ENCODE measurements at regions not wholly inside any gene's neighbourhood (a gene's known extent, or its start where the extent isn't known, plus 50 kb on each side); places are given as distances from the start of the nearest gene placed in this dataset.

DNA sequence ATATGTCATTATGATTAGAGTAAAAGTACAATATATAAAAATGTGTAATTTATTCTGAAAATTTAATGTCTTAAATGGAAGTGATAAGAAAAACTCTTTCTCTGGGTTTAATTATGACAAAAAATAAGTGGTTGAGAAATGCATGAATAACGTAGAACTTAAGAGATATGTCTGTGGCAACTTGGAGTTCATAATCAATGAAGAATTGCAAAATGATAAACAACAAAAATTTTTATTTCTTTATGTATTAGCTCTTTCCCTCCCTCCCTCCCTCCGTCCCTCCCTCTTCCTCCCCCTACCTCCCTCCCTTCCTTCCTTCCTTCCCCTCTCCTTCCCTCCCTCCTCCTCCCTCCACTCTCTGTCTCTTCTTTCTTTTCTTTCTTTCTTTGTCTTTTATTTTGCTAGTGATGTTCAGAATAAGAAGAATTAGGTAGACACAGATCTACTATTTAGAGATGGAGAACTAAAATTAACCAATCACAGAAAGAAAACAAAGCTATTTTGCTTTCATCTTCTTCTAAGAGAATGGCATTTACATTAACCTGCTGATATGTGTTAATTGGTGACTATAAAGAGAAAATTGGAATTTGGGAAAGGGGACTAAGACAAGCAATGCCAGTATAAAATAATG, 96.3 kb upstream of the PDC start:
- no peak for DNase-seq

DNA sequence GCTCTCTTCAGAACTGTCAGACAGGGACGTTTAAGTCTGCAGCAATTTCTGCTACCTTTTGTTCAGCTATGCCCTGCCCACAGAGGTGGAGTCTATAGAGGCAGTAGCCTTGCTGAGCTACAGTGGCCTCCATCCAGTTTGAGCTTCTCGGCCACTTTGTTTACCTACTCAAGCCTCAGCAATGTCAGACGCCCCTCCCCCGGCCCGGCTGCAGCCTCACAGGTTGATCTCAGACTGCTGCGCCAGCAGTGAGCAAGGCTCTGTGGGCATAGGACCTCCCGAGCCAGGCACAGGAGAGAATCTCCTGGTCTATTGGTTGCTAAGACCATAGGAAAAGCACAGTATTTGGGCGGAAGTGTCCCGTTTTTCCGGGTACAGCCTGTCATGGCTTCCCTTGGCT, 89.9 kb upstream of the PDC start:
- DNase-seq, result no peak

DNA sequence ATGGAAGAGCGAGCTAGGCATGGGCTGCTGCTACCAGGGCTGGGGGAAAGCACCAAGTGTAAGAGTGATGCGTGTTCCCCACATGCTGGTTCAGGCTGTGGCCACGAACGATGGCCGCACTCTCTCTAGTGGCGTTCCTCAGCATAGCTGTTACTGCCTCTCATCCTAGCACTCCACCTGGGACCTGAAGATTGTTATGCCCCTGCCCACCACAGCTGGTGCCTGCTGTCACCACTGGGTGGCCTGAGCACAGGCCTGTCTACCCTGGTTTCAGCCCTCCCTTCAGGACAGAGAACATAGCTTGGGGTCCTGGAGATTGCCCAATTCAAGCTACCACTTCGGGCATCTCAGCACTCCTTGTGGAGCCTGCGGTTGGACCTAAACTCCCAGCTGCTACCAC, 80.1 kb upstream of the PDC start:
- DNase-seq, result no peak

DNA sequence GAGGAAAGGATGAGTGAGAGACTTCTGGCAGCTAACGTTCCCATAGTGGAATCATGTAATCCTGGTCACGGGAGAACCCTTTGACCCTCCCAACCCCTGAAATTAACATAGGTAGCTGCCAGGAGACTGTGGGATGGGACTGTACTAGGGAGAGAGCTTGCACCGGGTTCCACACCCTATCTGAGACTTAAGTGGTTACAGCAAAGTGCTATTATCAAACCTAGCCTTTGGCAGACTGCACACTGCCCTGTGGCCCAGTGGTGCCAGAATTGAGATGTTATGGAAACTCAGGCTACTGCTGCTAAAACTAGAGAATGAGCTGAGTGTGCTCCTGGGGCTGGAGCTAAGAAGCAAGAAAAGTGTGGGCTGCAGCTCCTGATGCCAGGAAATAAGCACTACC, 79.6 kb upstream of the PDC start:
- DNase-seq, result no peak

DNA sequence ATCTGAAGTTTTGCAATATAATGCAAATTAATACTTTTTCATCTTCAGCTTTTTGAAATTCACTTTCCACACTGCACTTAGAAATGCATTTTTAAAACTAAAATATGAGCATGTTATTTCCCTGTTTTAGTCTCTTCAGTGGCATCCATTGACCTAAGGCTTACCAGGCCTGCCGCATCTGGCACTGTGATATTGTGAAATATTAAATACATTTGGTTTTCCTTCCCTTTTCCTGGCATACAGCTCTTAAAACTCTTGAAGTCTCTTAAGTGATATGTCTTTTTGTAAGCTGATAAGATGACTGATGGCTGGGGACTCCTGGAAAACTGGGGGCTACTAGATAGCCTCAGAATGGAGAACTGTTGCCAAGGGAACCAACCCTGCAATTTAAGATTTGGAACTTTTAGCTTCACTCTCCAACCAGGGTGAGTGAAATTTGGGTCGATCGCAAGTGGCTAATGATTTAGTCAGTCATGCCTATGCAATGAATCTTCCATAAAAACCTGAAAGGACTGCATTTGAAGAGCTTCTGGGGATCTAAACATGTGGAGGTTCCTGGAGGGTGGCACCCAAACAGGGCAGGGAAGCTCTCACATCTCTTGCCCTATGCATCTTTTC, 75.5 kb upstream of the PDC start:
- DNase-seq, result no peak

DNA sequence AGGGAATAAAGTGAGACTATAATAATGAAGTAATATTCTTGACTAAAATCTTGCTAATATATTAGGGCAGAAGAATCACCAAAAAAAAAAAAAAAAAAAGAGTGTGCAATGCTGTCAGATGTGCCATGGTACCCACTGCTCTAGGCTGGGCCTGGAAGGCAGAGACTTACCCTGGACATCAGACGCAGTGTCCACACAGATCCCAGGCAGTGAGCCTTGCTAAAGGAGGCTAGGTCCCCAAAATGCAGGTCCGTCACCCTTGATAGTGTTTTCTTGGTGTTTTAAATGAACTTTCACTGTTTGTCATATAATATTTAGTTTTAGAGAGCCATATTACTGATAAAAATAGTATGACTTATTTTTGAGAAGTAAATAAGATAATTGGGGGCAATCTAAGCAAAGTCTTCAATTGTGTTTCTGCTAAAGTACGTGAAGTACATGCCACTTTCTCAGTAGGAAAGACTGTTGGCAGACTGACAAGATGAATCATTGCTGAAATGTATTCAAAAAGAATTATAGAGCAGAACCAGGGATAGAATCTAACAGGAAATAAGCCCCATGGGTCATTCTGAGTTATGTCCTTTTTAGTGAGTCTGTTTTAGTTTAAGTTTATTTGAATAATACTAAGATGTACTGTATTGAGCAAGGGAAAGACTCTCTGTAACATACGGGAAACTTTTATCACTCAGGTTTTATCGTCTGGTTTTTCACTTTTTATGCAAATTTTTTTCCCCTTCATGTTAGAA, 74.6 kb upstream of the PDC start:
- DNase-seq, result no peak

DNA sequence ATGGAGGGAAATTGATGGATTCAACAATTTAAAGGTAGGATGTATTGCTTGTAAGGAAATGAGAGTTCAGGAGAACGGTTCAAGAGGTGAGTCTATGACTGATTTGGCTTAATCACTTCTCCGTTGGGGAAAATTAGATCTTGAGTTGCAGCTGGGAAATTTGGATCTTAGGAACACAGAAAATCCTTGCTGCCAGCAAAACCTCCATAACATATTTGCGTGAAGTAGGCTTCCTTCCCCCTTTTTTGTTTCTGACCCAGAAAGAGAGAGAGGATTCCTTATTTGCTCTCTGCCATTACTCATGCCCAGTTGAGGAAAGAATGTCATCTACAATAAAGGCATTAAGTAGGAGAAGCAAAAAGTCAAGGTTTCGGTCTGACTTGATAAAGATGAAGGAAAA, 73.5 kb upstream of the PDC start:
- DNase-seq, result no peak

DNA sequence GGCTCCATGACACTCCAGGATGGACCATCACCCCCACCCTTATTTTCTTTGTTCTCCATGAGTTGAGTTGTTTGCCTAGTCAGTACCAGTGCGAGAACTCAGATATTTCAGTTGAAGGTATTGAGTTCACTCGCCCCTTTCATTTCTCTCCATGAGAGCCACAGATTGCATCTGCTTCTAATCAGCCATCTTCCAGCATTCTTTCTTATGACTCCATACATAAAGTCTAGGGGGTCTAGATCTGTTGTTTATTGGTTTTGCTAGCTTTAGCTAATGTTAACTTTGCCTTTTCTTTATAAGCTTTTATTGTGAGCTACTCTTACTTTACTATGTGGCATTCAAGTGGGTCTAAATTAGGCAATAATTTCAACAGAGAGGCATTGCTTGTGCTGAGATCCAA, 71.6 kb upstream of the PDC start:
- DNase-seq, result no peak

DNA sequence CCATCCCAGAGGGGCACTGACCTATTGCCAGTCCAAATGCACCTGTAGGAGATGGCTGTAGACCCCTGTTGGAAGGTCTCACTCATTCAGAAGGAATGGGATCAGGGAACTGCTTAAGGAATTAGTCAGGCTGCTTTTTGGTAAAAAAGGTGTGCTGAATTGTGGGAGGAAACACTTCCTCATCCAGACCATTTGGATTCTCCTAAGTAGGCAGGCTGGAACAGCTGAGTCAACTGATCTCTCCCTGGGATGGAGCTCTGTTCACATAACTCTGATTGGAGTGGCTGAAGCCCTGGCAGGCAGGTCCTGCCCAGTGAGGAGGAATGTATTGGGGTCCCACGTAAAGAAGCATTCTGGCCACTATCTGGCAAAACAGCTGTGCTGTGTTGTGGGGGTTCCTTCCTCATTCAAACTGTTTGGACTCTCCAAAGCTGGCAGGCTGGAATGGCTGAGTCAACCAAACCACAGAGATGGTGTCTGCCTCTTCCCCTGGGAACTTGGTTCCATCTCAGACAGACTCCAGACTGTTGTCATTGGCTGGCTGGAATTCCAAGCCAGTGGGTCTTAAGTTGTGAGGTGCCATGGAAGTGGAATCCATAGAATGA, 70.7 kb upstream of the PDC start:
- DNase-seq, result no peak

DNA sequence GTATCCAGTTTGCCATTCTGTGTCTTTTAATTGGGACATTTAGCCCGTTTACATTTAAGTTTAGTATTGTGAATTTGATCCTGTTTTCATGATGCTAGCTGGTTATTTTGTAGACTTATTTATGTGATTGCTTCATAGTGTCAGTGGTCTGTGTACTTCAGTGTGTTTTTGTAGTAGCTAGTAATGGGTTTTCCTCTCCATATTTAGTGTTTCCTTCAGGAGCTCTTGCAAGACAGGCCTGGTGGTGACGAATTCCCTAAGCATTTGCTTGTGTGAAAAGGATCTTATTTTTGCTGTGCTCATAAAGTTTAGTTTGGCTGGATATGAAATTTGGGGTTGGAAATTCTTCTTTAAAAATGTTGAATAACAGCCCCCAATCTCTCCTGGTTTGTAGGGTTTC, 69.2 kb upstream of the PDC start:
- no peak for DNase-seq

DNA sequence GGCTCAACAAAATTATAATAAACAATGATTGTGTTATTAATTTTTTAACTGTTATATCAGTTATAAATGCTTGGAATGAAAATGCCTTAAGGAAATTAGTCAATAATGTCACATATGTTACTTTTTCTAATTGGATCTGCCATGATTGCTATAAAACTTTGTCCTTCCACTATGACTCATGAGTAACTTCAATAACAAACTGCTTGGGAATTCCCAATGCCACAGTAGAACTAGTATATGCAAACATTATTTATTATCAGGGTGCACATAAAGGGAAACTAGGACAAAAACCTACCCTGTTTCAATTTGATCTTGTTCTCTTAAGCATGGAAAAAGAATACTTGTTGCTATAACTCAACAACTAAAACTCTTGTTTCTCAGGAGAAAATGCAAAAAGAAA, 59.1 kb upstream of the PDC start:
- no peak for DNase-seq

DNA sequence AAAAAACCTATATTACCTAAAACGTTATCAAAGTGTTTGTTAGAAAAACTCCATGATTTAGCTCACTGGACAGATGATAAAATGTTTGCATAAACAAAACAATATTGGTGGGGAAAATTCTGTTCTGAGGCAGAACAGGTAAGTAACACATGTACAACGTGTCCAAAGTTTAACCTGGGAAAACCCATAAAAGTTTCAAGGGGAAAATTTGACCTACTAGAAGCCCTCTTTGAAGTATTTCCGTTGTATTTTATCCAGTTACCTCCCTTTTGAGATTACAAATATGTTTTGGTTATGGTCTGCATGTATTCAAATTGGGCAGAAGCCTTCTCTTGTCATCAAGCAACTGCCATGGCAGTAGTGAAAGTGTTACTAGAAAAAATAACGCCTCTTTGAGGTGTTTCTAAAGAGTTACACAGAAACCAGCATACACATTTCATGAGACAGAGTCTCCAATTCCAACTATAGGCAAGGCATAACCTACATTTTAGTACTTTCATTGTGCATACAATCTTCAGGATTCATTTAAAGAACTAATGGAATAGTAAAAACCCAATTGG, 58.0 kb upstream of the PDC start:
- DNase-seq, result no peak

DNA sequence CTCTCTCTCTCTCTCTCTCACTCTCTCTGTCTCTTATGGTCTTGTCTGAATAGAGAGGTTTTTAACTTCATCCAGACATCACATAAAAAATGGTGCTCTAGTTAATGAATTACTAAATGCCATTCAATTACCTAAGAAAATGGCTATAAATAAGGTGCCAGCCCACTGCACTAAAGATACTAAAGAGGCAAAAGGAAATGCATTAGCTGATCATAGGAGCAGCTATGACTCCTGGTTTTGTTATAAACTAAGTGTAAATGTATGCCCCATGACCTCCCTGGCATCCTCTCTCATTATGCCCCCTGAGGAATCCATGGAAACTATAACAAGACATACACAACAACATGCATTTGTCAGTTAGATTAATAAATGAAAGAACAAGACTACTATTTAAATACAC, 57.5 kb upstream of the PDC start:
- DNase-seq, result no peak

DNA sequence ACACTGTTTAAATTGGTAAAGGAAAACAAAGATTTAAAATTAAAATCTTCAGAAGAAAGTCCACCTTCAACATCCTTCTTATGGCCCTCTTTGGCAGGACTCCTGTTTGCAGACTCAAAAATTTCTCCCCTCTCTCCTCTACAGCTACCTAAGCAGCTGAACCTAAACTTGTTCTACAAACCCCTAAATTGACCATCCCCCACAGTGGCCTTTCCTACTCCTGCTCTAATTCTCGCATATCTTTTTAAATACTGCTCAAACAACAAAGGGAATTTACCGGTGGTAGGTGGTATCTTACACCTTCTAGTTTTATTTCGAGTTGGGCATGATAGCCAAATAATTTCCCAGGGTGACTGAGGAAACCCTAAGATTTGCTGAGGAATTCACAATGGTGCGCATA, 53.5 kb upstream of the PDC start:
- DNase-seq, result no peak

DNA sequence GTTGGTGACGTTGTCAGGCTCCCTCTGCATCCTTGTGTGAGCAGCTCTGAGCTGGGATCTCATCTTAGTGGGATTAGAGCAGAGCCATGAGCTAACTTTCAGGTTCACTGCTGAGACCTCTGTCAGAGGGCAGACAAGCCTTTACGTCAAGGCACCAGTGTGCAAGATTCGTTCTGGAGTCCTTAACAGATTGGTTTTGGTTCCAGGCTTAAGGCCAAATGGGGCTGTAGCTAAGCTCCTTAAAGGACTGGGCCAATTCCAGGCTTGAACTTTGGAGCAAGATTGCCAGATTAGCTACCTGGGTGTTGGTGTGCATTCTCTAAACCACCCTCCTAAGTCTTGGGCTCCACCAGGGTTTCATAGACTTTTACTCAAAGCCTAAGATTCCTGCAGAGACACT, 52.6 kb upstream of the PDC start:
- no peak for DNase-seq

DNA sequence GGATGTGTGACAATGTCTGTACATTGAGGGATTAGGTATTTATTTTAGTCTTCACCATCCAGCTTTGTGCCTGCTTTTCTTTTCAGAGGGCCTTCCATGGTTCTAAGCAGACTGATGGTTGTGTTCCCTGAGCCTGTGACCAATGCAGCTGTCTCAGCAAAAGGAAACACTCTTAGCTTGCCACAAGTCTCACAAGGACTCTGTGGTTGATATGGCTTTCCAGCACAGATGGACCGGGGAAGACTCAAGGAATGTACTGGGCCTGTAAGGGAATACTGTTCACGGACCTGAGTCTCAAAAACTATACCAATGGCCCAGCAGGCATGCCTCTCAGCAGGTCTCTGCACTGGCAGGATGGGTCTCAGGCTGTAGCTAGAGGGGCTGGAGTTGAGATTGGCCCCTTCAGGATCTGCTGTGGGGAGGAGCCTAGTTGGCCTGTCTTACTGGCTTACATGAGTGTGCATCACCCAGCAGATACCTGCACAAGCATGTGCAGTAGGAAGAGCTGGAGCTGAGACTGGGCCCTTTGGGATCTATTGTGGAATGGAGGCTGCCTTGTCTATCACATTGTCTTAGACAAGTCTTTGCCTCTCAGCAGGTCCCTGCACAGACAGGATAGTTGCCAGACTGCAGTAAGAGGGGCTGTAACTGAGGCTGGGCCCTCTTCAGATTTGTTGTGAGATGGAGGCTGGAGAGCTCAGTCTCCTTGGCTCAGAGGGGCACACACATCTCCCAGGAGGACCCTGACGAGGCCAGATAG, 52.0 kb upstream of the PDC start:
- DNase-seq, result no peak

DNA sequence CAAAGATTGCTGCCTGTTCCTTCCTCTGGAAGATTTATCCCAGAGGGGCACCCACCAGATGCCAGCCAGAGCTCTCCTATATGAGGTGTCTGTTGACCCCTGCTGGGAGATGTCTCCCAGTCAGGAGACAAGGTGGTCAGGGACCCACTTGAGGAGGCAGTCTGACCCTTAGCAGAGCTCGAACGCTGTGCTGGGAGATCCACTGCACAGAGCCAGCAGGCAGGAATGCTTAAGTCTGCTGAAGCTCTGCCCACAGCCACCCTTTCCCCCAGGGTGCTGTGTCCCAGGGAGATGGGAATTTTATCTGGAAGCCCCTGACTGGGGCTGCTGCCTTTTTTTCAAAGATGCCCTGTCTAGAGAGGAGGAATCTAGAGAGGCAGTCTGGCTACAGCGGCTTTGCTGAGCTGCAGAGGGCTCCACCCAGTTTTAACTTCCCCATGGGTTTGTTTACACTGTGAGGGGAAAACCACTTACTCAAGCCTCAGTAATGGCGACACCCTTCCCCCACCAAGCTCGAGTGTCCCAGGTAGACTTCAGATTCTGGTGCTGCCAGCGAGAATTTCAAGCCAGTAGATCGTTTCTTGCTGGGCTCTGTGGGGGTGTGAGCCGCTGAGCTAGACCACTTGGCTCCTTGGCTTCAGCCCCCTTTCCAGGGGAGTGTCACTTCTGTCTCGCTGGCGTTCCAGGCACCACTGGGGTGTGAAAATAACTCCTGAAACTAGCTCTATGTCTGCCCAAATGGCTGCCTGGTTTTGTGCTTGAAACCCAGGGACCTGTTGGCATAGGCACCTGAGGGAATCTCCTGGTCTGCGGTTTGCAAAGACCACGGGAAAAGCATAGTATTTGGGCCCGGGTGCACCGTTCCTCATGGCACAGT, 51.1 kb upstream of the PDC start:
- no peak for DNase-seq
